T-helper 1 cell (primary cell): ENCODE measurements at regions not wholly inside any gene's neighbourhood (a gene's known extent, or its start where the extent isn't known, plus 50 kb on each side); places are given as distances from the start of the nearest gene placed in this dataset.
"Not testable (repeated sequence)": the region's sequence is repeated elsewhere in the genome, so short reads cannot be mapped to it uniquely, and the experiment has no call there.

ENCODE experiments used
- DNase-seq, 5 donors: peaks; one replicate each; pipeline ENCODE4 v3.0.0-alpha.2; 2012 to 2020

DNA sequence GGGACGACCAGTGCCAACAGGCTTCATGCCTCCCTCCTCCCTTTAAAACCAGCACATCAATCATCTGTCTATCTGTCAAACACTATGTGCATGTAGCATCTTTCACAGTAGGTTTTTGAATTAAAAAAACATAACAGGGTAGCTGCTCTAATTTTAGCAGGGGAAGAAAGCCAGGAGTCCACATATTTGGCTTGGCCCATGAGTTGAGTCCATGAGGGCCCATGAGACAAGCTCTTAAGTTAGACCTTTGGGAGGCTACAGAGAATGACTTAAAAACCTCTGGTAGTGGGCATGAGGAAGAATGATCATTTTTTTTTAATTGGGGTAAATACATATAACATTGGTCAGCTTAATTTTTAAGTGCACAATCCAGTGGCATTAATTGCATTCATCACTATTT, 194.9 kb downstream of the UTRN start:
- no peak for DNase-seq

DNA sequence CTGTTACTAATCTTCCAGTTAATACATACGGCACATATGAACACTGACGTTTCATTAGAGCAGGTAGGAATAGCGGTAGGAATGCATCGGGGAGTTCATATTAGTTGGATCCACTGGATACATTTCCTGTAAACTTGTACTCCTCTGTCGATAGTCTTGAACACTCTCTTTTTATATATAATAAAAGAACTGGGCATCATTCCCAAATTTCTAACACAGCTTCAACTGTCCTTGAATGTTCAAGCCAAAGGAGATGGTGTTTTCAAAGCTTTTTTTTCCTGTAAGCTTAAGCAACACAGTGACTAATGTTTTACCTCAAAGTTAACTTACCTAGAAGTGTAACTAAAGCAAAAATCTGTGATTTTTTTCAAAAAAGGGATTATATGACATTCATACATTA, 195.3 kb downstream of the UTRN start:
- DNase-seq: no peak

- DNase-seq: no peak
Measured at GRCh38 chr6:144481527-144481926, 196.4 kb downstream of the UTRN start.

DNA sequence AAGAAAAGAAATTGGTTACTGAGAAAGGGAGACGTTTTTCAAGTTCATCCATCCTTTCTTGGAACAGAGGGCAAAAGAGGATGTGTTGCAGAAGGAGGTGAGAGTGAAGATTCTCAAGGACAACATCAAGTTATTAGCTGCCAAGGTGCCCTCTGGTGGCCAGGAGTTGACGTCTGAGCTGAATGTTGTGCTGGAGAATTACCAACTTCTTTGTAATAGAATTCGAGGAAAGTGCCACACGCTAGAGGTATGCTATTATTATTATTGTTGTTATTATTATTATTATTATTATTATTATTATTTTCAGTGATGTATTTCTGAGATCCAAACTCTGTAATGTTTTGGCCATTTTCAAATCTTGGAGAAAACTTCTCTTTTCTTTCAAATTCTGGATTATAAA, 197.0 kb downstream of the UTRN start:
- DNase-seq: peak; percentile 26 to 74 (median 50)

GRCh38 chr6:144485531-144485930, 200.4 kb downstream of the UTRN start:
- DNase-seq: no peak

GRCh38 chr6:144488590-144488989, 203.5 kb downstream of the UTRN start:
- no peak for DNase-seq

GRCh38 chr6:144493035-144493910, 208.1 kb downstream of the UTRN start:
- DNase-seq: no peak

- not testable (repeated sequence) for DNase-seq
Measured at GRCh38 chr6:144495076-144495475, 209.9 kb downstream of the UTRN start.

- no peak for DNase-seq
Measured at GRCh38 chr6:144497650-144498049, 212.5 kb downstream of the UTRN start.

DNA sequence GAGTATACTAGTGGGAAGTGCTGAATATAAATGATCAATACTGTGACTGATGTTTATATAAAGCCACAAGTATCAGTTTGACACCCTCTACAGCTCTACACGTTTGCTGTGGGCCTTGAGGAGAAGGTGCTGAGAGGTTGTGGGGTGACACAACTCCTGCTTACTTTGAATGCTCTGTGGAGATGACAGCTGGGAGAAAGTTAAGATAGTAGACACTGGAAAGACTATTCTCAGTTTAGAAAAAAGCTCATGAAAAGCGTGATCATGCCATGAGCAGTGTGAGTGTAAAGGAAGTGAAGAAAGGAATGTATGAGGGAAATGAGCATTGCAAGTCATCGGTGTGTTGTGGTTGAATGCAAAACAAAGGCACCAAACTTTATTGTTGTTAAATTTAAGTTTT, 215.8 kb downstream of the UTRN start:
- peak in 1 of 5 donors; percentile 7 for DNase-seq

GRCh38 chr6:144505214-144505613, 220.1 kb downstream of the UTRN start:
- DNase-seq: not testable (repeated sequence)

DNA sequence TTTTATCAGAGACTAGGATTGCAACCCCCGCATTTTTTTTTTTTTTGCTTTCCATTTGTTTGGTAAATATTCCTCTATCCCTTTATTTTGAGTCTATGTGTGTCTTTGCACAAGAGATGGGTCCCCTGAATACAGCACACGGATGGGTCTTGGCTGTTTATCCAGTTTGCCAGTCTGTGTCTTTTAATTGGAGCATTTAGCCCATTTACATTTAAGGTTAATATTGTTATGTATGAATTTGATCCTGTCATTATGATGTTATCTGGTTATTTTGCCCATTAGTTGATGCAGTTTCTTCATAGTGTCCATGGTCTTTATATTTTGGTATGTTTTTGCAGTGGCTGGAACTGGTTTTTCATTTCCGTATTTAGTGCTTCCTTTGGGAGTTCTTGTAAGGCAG, 220.9 kb downstream of the UTRN start:
- DNase-seq: not testable (repeated sequence)

DNA sequence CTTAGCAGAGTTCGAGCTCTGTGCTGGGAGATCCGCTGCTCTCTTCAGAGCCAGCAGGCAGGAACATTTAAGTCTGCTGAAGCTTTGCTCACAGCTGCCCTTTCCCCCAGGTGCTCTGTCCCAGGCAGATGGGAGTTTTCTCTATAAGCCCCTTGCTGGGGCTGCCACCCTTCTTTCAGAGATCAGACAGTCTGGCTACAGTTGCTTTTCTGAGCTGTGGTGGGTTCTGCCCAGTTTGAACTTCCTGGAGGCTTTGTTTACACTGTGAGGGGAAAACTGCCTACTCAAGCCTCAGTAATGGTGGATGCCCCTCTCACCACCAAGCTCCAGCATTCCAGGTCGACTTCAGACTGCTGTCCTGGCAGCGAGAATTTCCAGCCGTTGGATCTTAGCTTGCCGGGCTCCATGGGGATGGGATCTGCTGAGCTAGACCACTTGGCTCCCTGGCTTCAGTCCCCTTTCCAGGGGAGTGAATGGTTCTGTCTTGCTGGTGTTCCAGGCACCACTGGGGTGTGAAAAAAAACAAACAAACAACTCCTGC, 222.7 kb downstream of the UTRN start:
- DNase-seq: not testable (repeated sequence)

- no peak for DNase-seq
Measured at GRCh38 chr6:144510859-144511258, 225.7 kb downstream of the UTRN start.

DNA sequence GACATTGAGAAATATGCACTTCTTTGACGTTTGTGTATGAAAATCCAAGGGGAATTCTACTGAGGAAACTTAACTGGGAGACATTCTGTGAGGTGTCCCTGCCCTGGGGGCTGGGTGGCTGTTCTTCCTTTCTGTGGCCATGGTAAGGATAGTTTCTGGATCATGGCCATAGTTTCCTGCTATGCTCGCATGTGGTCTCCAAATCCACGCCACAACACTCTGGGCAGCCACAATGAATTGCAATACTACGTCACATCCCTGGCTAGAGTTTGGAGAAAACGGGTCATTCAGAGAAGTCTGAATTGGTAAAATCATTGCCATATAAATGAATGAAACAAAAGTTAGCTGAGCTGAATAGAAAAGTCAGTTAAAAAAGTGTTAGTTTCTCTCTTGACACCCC, 230.6 kb downstream of the UTRN start:
- DNase-seq: no peak

- no peak for DNase-seq
Measured at GRCh38 chr6:144519426-144519825, 234.3 kb downstream of the UTRN start.

- DNase-seq: no peak
Measured at GRCh38 chr6:144528743-144529425, 243.7 kb downstream of the UTRN start.

- no peak for DNase-seq
Measured at GRCh38 chr6:144530118-144530517, 245.0 kb downstream of the UTRN start.

DNA sequence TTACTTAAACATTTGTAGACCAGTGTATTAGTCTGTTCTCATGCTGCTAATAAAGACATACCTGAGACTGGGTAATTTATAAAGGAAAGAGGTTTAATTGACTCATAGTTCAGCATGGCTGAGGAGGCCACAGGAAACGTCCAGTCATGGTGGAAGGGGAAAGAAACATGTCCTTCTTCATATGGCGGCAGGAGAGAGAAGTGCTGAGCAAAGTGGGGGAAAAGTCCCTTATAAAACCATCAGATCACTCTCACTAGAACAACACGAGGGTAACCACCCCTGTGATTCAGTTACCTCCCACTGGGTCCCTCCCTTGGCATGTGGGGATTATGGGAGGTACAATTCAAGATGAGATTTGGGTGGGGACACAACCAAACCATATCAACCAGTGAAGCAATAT, 247.1 kb downstream of the UTRN start:
- DNase-seq: not testable (repeated sequence)

- DNase-seq: no peak
Measured at GRCh38 chr6:144534180-144534579, 249.0 kb downstream of the UTRN start.

- no peak for DNase-seq
Measured at GRCh38 chr6:144535630-144536029, 250.5 kb downstream of the UTRN start.

- no peak for DNase-seq
Measured at GRCh38 chr6:144536079-144536478, 250.9 kb downstream of the UTRN start.

- no peak for DNase-seq
Measured at GRCh38 chr6:144543006-144543871, 258.1 kb downstream of the UTRN start.
